Omental fat pad (tissue), 3 donors: ENCODE measurements at regions not wholly inside any gene's neighbourhood (a gene's known extent, or its start where the extent isn't known, plus 50 kb on each side); places are given as distances from the start of the nearest gene placed in this dataset.

Source experiments
- ATAC-seq: fragments of 150-250 bp; one replicate; pipeline ENCODE4 v1.9.1; 2016; ENCODE audit warnings: mild to moderate bottlenecking, moderate library complexity; ENCODE audit not compliant: low FRiP score
- DNase-seq: peaks from one replicate; pipeline ENCODE4 v3.0.0-alpha.2; 2019; ENCODE audit warnings: low spot score
- CTCF ChIP-seq, 3 donors: fragments of 450-650 bp; IDR thresholded peaks; one replicate each; pipeline ENCODE4 v1.5.1; 2016 to 2017; ENCODE audit warnings: antibody characterized with exemption in 3 of 3, mild to moderate bottlenecking in 3 of 3, moderate library complexity in 2 of 3

GRCh38 chr3:14274612-14274936 is 96.0 kb downstream of the LSM3 start:
- TF ChIP-seq CTCF (IDR thresholded peaks at IDR 0.05) = no peak
- DNase-seq (no peak), ATAC-seq (no peak)

- no peak for TF ChIP-seq CTCF (IDR thresholded peaks at IDR 0.05)
- DNase-seq (no peak), ATAC-seq (no peak)
These were observed 96.7 kb downstream of the LSM3 start for GRCh38 chr3:14274999-14275961.

- TF ChIP-seq CTCF (IDR thresholded peaks at IDR 0.05) = no peak
- DNase-seq = no peak
- ATAC-seq = no peak
These were observed 97.6 kb downstream of the LSM3 start for GRCh38 chr3:14275962-14276909.

- ATAC-seq (no peak), DNase-seq (no peak)
- TF ChIP-seq CTCF (IDR thresholded peaks at IDR 0.05) = no peak
These were observed 98.9 kb downstream of the LSM3 start for GRCh38 chr3:14277557-14277956.

GRCh38 chr3:14278265-14278798 is 99.7 kb downstream of the LSM3 start:
- no peak for TF ChIP-seq CTCF (IDR thresholded peaks at IDR 0.05)
- no peak for DNase-seq
- no peak for ATAC-seq

GRCh38 chr3:14278799-14279625 is 100.4 kb downstream of the LSM3 start:
- no peak for DNase-seq
- ATAC-seq = no peak
- TF ChIP-seq CTCF (IDR thresholded peaks at IDR 0.05) = no peak
